ENCODE measurements at regions not wholly inside any gene's neighbourhood (a gene's known extent, or its start where the extent isn't known, plus 50 kb on each side); places are given as distances from the start of the nearest gene placed in this dataset.
"Not testable (repeated sequence)": the region's sequence is repeated elsewhere in the genome, so short reads cannot be mapped to it uniquely, and the experiment has no call there.

DNA sequence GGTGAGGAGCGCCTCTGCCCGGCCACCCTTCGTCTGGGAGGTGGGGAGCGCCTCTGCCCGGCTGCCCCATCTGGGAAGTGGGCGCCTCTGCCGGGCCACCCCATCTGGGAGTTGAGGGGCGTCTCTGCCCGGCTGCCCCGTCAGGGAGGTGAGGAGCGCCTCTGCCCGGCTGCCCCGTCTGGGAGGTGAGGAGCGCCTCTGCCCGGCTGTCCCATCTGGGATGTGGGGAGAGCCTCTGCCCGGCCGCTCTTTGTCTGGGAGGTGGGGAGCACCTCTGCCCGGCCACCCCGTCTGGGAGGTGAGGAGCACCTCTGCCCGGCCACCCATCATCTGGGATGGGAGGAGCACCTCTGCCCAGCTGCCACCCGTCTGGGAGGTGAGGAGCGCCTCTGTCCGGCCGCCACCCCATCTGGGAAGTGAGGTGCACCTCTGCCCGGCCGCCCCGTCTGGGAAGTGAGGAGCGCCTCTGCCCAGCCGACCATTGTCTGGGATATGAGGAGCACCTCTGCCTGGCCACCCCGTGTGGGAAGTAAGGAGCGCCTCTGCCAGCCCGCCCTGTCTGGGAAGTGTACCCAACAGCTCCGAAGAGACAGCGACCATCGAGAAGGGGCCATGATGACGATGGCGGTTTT is 144.2 kb upstream of the PRDX4 start:
- H3K4me3 Mint-ChIP-seq; H3K27ac ChIP-seq (ENCODE audit: low read depth, low read length); CTCF ChIA-PET; H3K27ac Mint-ChIP-seq; H3K4me3 ChIP-seq (ENCODE audit: low read length); H3K4me1 ChIP-seq (ENCODE audit: control insufficient read depth in 2 of 2, insufficient read depth in 2 of 2, low read length in 2 of 2); ATAC-seq; H3K36me3 ChIP-seq (ENCODE audit: control insufficient read depth in 2 of 3, insufficient read depth in 3 of 3, low read length in 3 of 3); POLR2A ChIA-PET; DNase-seq; H3K4me1 Mint-ChIP-seq; H3K27me3 ChIP-seq (ENCODE audit: control insufficient read depth in 2 of 2, insufficient read depth in 2 of 2, low read length in 2 of 2); intact Hi-C loops (cut with micrococcal nuclease); H3K9me3 ChIP-seq (ENCODE audit: control insufficient read depth in 2 of 3, low read length in 3 of 3); H3K36me3 Mint-ChIP-seq: not testable (repeated sequence)
- Mint-ChIP-seq H3K9me3 (peaks cover 0 to 21% (median 1%) of the 10 kb centered on the region in 11 donors), H3K27me3 (peaks cover 0 to 20% (median 11%) of the 10 kb centered on the region in 5 donors)

- H3K9me3 ChIP-seq (ENCODE audit: control insufficient read depth in 2 of 3, low read length in 3 of 3): no peaks in the 10 kb centered on the region
- Mint-ChIP-seq H3K4me3 (no peak overlapping the region), H3K27me3 (peaks cover 0 to 20% (median 11%) of the 10 kb centered on the region in 5 donors), H3K36me3 (no peaks in the 10 kb centered on the region), H3K4me1 (no peaks in the 10 kb centered on the region), H3K9me3 (peaks cover 0 to 21% (median 1%) of the 10 kb centered on the region in 11 donors), H3K27ac (no peak overlapping the region)
- H3K36me3 ChIP-seq (ENCODE audit: control insufficient read depth in 2 of 3, insufficient read depth in 3 of 3, low read length in 3 of 3): no peaks in the 10 kb centered on the region
- CTCF ChIA-PET: interaction anchor here (0.6 kb wide), 1 partner anchor 873 kb away, joined by 3 read pairs; no protein-coding TSS in a partner anchor
- intact Hi-C loops (cut with micrococcal nuclease): no loop called here
- POLR2A ChIA-PET: no interaction called here
- no peak for ATAC-seq
- no peak for DNase-seq
- no peaks in the 10 kb centered on the region for H3K27me3 ChIP-seq (ENCODE audit: control insufficient read depth in 2 of 2, insufficient read depth in 2 of 2, low read length in 2 of 2)
- H3K4me1 ChIP-seq (ENCODE audit: control insufficient read depth in 2 of 2, insufficient read depth in 2 of 2, low read length in 2 of 2): no peaks in the 10 kb centered on the region
- no peak overlapping the region for H3K27ac ChIP-seq (ENCODE audit: low read depth, low read length)
- no peak overlapping the region for H3K4me3 ChIP-seq (ENCODE audit: low read length)
Measured at GRCh38 chrX:23524467-23524866, 142.8 kb upstream of the PRDX4 start.

- Histone ChIP-seq H3K9me3 (ENCODE audit: control insufficient read depth in 2 of 3, low read length in 3 of 3) (no peaks in the 10 kb centered on the region), H3K4me3 (ENCODE audit: low read length) (no peak overlapping the region), H3K4me1 (ENCODE audit: control insufficient read depth in 2 of 2, insufficient read depth in 2 of 2, low read length in 2 of 2) (no peaks in the 10 kb centered on the region), H3K27me3 (ENCODE audit: control insufficient read depth in 2 of 2, insufficient read depth in 2 of 2, low read length in 2 of 2) (no peaks in the 10 kb centered on the region), H3K36me3 (ENCODE audit: control insufficient read depth in 2 of 3, insufficient read depth in 3 of 3, low read length in 3 of 3) (no peaks in the 10 kb centered on the region), H3K27ac (ENCODE audit: low read depth, low read length) (no peak overlapping the region)
- Mint-ChIP-seq H3K4me1 (no peaks in the 10 kb centered on the region), H3K9me3 (peaks cover 0 to 21% (median 1%) of the 10 kb centered on the region in 11 donors), H3K4me3 (no peak overlapping the region), H3K27ac (no peak overlapping the region), H3K36me3 (no peaks in the 10 kb centered on the region), H3K27me3 (peaks cover 0 to 20% (median 11%) of the 10 kb centered on the region in 5 donors)
- ATAC-seq (no peak), DNase-seq (no peak)
- intact Hi-C loops (cut with micrococcal nuclease): no loop called here
- ChIA-PET CTCF (no interaction called here), POLR2A (no interaction called here)
Measured at GRCh38 chrX:23525531-23525930, 141.8 kb upstream of the PRDX4 start.

- Mint-ChIP-seq H3K9me3 (peaks cover 0 to 5% (median 0%) of the 10 kb centered on the region in 11 donors), H3K27me3 (peaks cover 0 to 6% (median 0%) of the 10 kb centered on the region in 5 donors), H3K4me3 (no peak overlapping the region), H3K27ac (no peak overlapping the region), H3K4me1 (no peaks in the 10 kb centered on the region), H3K36me3 (no peaks in the 10 kb centered on the region)
- intact Hi-C loops (cut with micrococcal nuclease): no loop called here
- H3K36me3 ChIP-seq (ENCODE audit: control insufficient read depth in 2 of 3, insufficient read depth in 3 of 3, low read length in 3 of 3): no peaks in the 10 kb centered on the region
- H3K9me3 ChIP-seq (ENCODE audit: control insufficient read depth in 2 of 3, low read length in 3 of 3): no peaks in the 10 kb centered on the region
- H3K27ac ChIP-seq (ENCODE audit: low read depth, low read length): no peak overlapping the region
- no peak for DNase-seq
- no peaks in the 10 kb centered on the region for H3K27me3 ChIP-seq (ENCODE audit: control insufficient read depth in 2 of 2, insufficient read depth in 2 of 2, low read length in 2 of 2)
- no peaks in the 10 kb centered on the region for H3K4me1 ChIP-seq (ENCODE audit: control insufficient read depth in 2 of 2, insufficient read depth in 2 of 2, low read length in 2 of 2)
- ATAC-seq: no peak
- no peak overlapping the region for H3K4me3 ChIP-seq (ENCODE audit: low read length)
- ChIA-PET CTCF (no interaction called here), POLR2A (no interaction called here)
Measured at GRCh38 chrX:23540532-23540931, 126.8 kb upstream of the PRDX4 start.

GRCh38 chrX:23548164-23548563 is 119.1 kb upstream of the PRDX4 start:
- Mint-ChIP-seq H3K27me3 (peaks cover 0 to 5% (median 5%) of the 10 kb centered on the region in 5 donors), H3K9me3 (peaks cover 0 to 2% (median 0%) of the 10 kb centered on the region in 11 donors)

GRCh38 chrX:23552303-23552702 is 115.0 kb upstream of the PRDX4 start:
- Mint-ChIP-seq H3K36me3 (peaks cover 0 to 3% (median 0%) of the 10 kb centered on the region in 5 donors), H3K4me3 (no peak overlapping the region), H3K27ac (no peak overlapping the region), H3K4me1 (no peaks in the 10 kb centered on the region), H3K27me3 (peaks cover 0 to 11% (median 5%) of the 10 kb centered on the region in 5 donors), H3K9me3 (peaks cover 0 to 14% (median 5%) of the 10 kb centered on the region in 11 donors)
- CTCF ChIA-PET: no interaction called here
- Histone ChIP-seq H3K36me3 (ENCODE audit: control insufficient read depth in 2 of 3, insufficient read depth in 3 of 3, low read length in 3 of 3) (no peaks in the 10 kb centered on the region), H3K27me3 (ENCODE audit: control insufficient read depth in 2 of 2, insufficient read depth in 2 of 2, low read length in 2 of 2) (no peaks in the 10 kb centered on the region), H3K9me3 (ENCODE audit: control insufficient read depth in 2 of 3, low read length in 3 of 3) (peaks cover 0 to 5% (median 0%) of the 10 kb centered on the region in 3 experiments), H3K4me1 (ENCODE audit: control insufficient read depth in 2 of 2, insufficient read depth in 2 of 2, low read length in 2 of 2) (no peaks in the 10 kb centered on the region), H3K27ac (ENCODE audit: low read depth, low read length) (no peak overlapping the region), H3K4me3 (ENCODE audit: low read length) (no peak overlapping the region)
- ATAC-seq: no peak
- intact Hi-C loops (cut with micrococcal nuclease): no loop called here
- POLR2A ChIA-PET: no interaction called here
- no peak for DNase-seq

More at GRCh38 chrX:23548164-23548563, 119.1 kb upstream of the PRDX4 start:
- H3K4me3 Mint-ChIP-seq: no peak overlapping the region
- ChIA-PET CTCF (no interaction called here), POLR2A (no interaction called here)
- intact Hi-C loops (cut with micrococcal nuclease): no loop called here
- no peaks in the 10 kb centered on the region for H3K4me1 Mint-ChIP-seq
- Histone ChIP-seq H3K4me1 (ENCODE audit: control insufficient read depth in 2 of 2, insufficient read depth in 2 of 2, low read length in 2 of 2) (no peaks in the 10 kb centered on the region), H3K9me3 (ENCODE audit: control insufficient read depth in 2 of 3, low read length in 3 of 3) (no peaks in the 10 kb centered on the region), H3K4me3 (ENCODE audit: low read length) (no peak overlapping the region), H3K36me3 (ENCODE audit: control insufficient read depth in 2 of 3, insufficient read depth in 3 of 3, low read length in 3 of 3) (no peaks in the 10 kb centered on the region), H3K27me3 (ENCODE audit: control insufficient read depth in 2 of 2, insufficient read depth in 2 of 2, low read length in 2 of 2) (no peaks in the 10 kb centered on the region), H3K27ac (ENCODE audit: low read depth, low read length) (no peak overlapping the region)
- DNase-seq: no peak
- no peak for ATAC-seq
- H3K36me3 Mint-ChIP-seq: no peaks in the 10 kb centered on the region
- H3K27ac Mint-ChIP-seq: no peak overlapping the region

DNA sequence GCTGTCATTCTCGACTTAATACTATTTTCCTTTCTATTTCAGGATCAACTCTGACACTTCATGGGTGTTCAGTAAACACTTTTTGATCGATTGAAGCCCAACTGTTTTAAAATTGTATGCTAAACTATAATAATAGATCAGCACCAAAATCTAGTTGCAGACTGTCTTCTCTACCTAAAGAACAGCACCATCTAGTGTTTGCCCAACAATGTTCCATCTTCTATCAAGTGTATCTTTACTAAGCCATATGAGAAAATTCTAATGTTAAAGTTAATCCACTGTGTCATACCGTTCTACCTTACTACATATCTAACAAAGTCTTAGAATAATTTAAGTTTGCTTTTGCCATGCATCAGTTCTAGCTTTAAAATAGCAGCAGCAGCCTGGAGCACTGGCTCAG is 113.0 kb upstream of the PRDX4 start:
- ChIA-PET POLR2A (no interaction called here), CTCF (no interaction called here)
- ATAC-seq (no peak), DNase-seq (no peak)
- Histone ChIP-seq H3K4me3 (ENCODE audit: low read length) (no peak overlapping the region), H3K4me1 (ENCODE audit: control insufficient read depth in 2 of 2, insufficient read depth in 2 of 2, low read length in 2 of 2) (no peaks in the 10 kb centered on the region), H3K27ac (ENCODE audit: low read depth, low read length) (no peak overlapping the region), H3K9me3 (ENCODE audit: control insufficient read depth in 2 of 3, low read length in 3 of 3) (peaks cover 0 to 5% (median 0%) of the 10 kb centered on the region in 3 experiments), H3K27me3 (ENCODE audit: control insufficient read depth in 2 of 2, insufficient read depth in 2 of 2, low read length in 2 of 2) (no peaks in the 10 kb centered on the region), H3K36me3 (ENCODE audit: control insufficient read depth in 2 of 3, insufficient read depth in 3 of 3, low read length in 3 of 3) (no peaks in the 10 kb centered on the region)
- Mint-ChIP-seq H3K9me3 (peaks cover 0 to 34% (median 5%) of the 10 kb centered on the region in 11 donors), H3K4me1 (no peaks in the 10 kb centered on the region), H3K27ac (no peak overlapping the region), H3K27me3 (peaks cover 0 to 11% (median 5%) of the 10 kb centered on the region in 5 donors), H3K4me3 (no peak overlapping the region), H3K36me3 (peaks cover 0 to 3% (median 0%) of the 10 kb centered on the region in 5 donors)
- intact Hi-C loops (cut with micrococcal nuclease): no loop called here

Data from naive thymus-derived CD4-positive, alpha-beta T cell (primary cell).